ENCODE measurements at regions not wholly inside any gene's neighbourhood (a gene's known extent, or its start where the extent isn't known, plus 50 kb on each side); places are given as distances from the start of the nearest gene placed in this dataset.

DNA sequence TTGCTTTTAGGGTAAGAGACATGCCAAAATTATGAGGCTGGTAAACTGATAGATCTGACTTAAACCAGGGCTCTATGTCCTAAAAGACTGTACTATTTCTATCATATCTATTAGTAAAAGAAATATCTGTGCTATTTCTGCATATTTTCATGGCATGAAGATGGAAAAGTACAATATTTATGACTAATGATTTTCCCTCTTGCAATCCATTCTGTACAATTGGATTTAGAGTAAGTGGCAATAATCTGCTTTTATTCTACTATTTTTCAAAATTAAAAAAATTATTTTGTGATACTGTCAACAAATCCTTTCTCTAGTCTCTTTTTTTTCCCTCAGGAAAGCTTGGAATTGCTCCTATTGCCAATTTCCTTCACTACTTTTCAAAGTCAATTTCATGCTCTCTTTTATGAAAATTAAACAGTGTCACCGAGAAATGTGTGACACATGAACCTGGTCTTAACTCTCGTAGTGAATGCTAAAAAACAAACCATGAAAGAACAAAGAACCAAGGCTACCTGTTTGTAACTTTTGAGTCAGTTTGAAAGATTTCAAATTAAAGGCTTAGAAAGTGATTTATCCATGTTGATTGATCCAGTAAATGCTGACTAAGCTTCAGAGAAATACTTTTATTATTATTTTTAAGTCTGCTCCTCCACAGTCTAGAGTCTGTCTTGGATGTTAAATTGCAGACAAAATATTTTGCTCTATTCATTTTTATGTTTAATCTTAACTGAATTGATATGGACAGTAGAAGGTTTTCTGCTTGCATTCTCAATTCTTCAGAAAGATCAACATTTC lies 262.7 kb upstream of the CHRM2 start:
- no peak overlapping the region for H3T11ph ChIP-seq (ENCODE audit: low read length)
- Mint-ChIP-seq H3K27ac (no peak overlapping the region), H3K4me3 (no peak overlapping the region), H3K4me1 (no peaks in the 10 kb centered on the region), H3K36me3 (ENCODE audit: insufficient read depth in 1 of 3, low read depth in 3 of 3) (no peaks in the 10 kb centered on the region), H3K27me3 (ENCODE audit: low read depth) (no peaks in the 10 kb centered on the region), H3K9me3 (peaks cover 0 to 4% of the 10 kb centered on the region in 2 experiments; a peak in 3 of 5 replicates)
- H2BK120ac ChIP-seq (ENCODE audit: low read depth, low read length, poor library complexity, severe bottlenecking), result no peak overlapping the region
- DNase-seq, result no peak
- no peaks in the 10 kb centered on the region for H3K9me3 ChIP-seq (ENCODE audit: control insufficient read depth, low read depth, low read length)
- H3K4ac ChIP-seq (ENCODE audit: low read depth, low read length), result no peak overlapping the region
- no CpG with 5 or more reads among the region's 2 CpGs for WGBS (ENCODE audit: extremely low coverage, insufficient read length, low lambda C conversion rate)
- H2BK15ac ChIP-seq (ENCODE audit: low read depth, low read length), result no peak overlapping the region
- H3K4me2 ChIP-seq (ENCODE audit: insufficient read depth, insufficient read length, low read length), result no peak overlapping the region
- H3K23ac ChIP-seq (ENCODE audit: insufficient read length, low read depth, low read length), result no peak overlapping the region
- no peak overlapping the region for H2AK5ac ChIP-seq (ENCODE audit: insufficient read length, low read length)
- TF ChIP-seq, protein P1, sequence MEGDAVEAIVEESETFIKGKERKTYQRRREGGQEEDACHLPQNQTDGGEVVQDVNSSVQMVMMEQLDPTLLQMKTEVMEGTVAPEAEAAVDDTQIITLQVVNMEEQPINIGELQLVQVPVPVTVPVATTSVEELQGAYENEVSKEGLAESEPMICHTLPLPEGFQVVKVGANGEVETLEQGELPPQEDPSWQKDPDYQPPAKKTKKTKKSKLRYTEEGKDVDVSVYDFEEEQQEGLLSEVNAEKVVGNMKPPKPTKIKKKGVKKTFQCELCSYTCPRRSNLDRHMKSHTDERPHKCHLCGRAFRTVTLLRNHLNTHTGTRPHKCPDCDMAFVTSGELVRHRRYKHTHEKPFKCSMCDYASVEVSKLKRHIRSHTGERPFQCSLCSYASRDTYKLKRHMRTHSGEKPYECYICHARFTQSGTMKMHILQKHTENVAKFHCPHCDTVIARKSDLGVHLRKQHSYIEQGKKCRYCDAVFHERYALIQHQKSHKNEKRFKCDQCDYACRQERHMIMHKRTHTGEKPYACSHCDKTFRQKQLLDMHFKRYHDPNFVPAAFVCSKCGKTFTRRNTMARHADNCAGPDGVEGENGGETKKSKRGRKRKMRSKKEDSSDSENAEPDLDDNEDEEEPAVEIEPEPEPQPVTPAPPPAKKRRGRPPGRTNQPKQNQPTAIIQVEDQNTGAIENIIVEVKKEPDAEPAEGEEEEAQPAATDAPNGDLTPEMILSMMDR (conservative IDR thresholded peaks at IDR 0.05), result no peak
- no peak overlapping the region for H4K5ac ChIP-seq (ENCODE audit: insufficient read length, low read depth, low read length)
- H3K18ac ChIP-seq (ENCODE audit: insufficient read length, low read depth, low read length), result no peak overlapping the region
- H4K20me1 ChIP-seq (ENCODE audit: control insufficient read depth, insufficient read depth, insufficient read length), result no peaks in the 10 kb centered on the region
- H3K27ac ChIP-seq (ENCODE audit: insufficient read length, low read depth, low read length), result no peak overlapping the region
- no peak overlapping the region for H2AFZ ChIP-seq (ENCODE audit: low read length)
- H3K56ac ChIP-seq (ENCODE audit: insufficient read length, low read depth, low read length), result no peak overlapping the region
- no peak overlapping the region for H3K9ac ChIP-seq (ENCODE audit: extremely low read depth, insufficient read length, low read length)
- no peaks in the 10 kb centered on the region for H3K79me1 ChIP-seq (ENCODE audit: insufficient read depth, low read depth, low read length, poor library complexity, severe bottlenecking)
- no peaks in the 10 kb centered on the region for H3K4me1 ChIP-seq (ENCODE audit: insufficient read depth, low read length)
- no peak overlapping the region for H2BK5ac ChIP-seq (ENCODE audit: insufficient read length, low read length)
- no peaks in the 10 kb centered on the region for H3K27me3 ChIP-seq (ENCODE audit: insufficient read depth, low read length)
- H3K14ac ChIP-seq (ENCODE audit: insufficient read depth, low read length), result no peak overlapping the region
- no peak overlapping the region for H4K8ac ChIP-seq (replicated peaks; ENCODE audit: insufficient read length, low read depth, low read length)
- no peak overlapping the region for H4K91ac ChIP-seq (ENCODE audit: insufficient read length, low read depth, low read length)
- no peak overlapping the region for H2BK20ac ChIP-seq (ENCODE audit: low read depth, low read length, poor library complexity, severe bottlenecking)
- no peaks in the 10 kb centered on the region for H3K23me2 ChIP-seq (ENCODE audit: insufficient read length, low read depth, low read length, poor library complexity, severe bottlenecking)
- no peak overlapping the region for H2BK12ac ChIP-seq (ENCODE audit: insufficient read length, low read depth, low read length)
- H3K79me2 ChIP-seq (ENCODE audit: insufficient read depth, low read length), result no peaks in the 10 kb centered on the region
